Smooth muscle cell (in vitro differentiated cells): ENCODE measurements at regions not wholly inside any gene's neighbourhood (a gene's known extent, or its start where the extent isn't known, plus 50 kb on each side); places are given as distances from the start of the nearest gene placed in this dataset.

Experiments used
- DNase-seq: peaks from one replicate; lab custom pipeline; 2025; ENCODE audit not compliant: unreplicated experiment; lab: John Stamatoyannopoulos, UW
- H2AFZ ChIP-seq: fragments of 200-600 bp; sonication (generic); 2 replicates; pipeline ENCODE4 v1.6.0; 2016; ENCODE audit warnings: antibody characterized with exemption, low read depth, mild to moderate bottlenecking
- H3F3A ChIP-seq: fragments of 200-600 bp; sonication (generic); 2 replicates; pipeline ENCODE4 v1.6.0; 2017; ENCODE audit warnings: antibody characterized with exemption, low read depth
- H3K27ac ChIP-seq: fragments of 200-600 bp; sonication (generic); 2 replicates; pipeline ENCODE4 v1.5.1; 2016; ENCODE audit warnings: low read depth, mild to moderate bottlenecking
- H3K27me3 ChIP-seq: fragments of 200-600 bp; sonication (generic); 2 replicates; pipeline ENCODE4 v1.6.1; 2016; ENCODE audit warnings: low read depth, mild to moderate bottlenecking
- H3K36me3 ChIP-seq: fragments of 200-600 bp; sonication (generic); 2 replicates; pipeline ENCODE4 v1.5.1; 2016; ENCODE audit warnings: low read depth
- H3K4me1 ChIP-seq: fragments of 200-600 bp; sonication (generic); 2 replicates; pipeline ENCODE4 v1.5.1; 2016; ENCODE audit warnings: low read depth
- H3K4me2 ChIP-seq: fragments of 200-600 bp; sonication (generic); 2 replicates; pipeline ENCODE4 v1.6.0; 2016; ENCODE audit warnings: mild to moderate bottlenecking
- H3K4me3 ChIP-seq: fragments of 200-600 bp; sonication (generic); 2 replicates; pipeline ENCODE4 v1.5.1; 2016; ENCODE audit warnings: mild to moderate bottlenecking
- H3K79me2 ChIP-seq: fragments of 200-600 bp; sonication (generic); 2 replicates; pipeline ENCODE4 v1.6.0; 2016; ENCODE audit warnings: low read depth, mild to moderate bottlenecking
- H3K9ac ChIP-seq: fragments of 200-600 bp; sonication (generic); 2 replicates; pipeline ENCODE4 v1.6.0; 2016; ENCODE audit warnings: low read depth
- H3K9me3 ChIP-seq: fragments of 200-600 bp; sonication (generic); replicated peaks from 2 replicates; pipeline ENCODE4 v1.5.1; 2016; ENCODE audit warnings: low read depth
- H4K20me1 ChIP-seq: fragments of 200-600 bp; sonication (generic); 2 replicates; pipeline ENCODE4 v1.6.0; 2016; ENCODE audit warnings: low read depth
- CTCF ChIP-seq: fragments of 200-600 bp; sonication (generic); IDR thresholded peaks from 2 replicates; pipeline ENCODE4 v1.5.1; 2017; ENCODE audit warnings: borderline replicate concordance, mild to moderate bottlenecking, antibody characterized with exemption; ENCODE audit not compliant: insufficient read depth, poor library complexity, severe bottlenecking
- WGBS: methylation state at CpG from one replicate; pipeline ENCODE4 v1.1.7; 2016; ENCODE audit warnings: low lambda C conversion rate; 5-methylcytosine and 5-hydroxymethylcytosine counted together

GRCh38 chr1:201692555-201693394, 136.2 kb upstream of the IPO9 start:
- no peaks in the 10 kb centered on the region for H3K36me3 ChIP-seq
- peaks cover 8% of the 10 kb centered on the region for H3F3A ChIP-seq
- H3K27ac ChIP-seq: peak overlapping the region; percentile 35
- TF ChIP-seq CTCF: no peak
- no peak for DNase-seq
- peaks cover 38% of the 10 kb centered on the region for H3K4me1 ChIP-seq
- no peak overlapping the region for H2AFZ ChIP-seq
- H3K4me3 ChIP-seq: no peak overlapping the region
- peaks cover 85% of the 10 kb centered on the region for H3K79me2 ChIP-seq
- H3K27me3 ChIP-seq: no peaks in the 10 kb centered on the region
- H3K9ac ChIP-seq: no peak overlapping the region
- H4K20me1 ChIP-seq: peaks cover 94% of the 10 kb centered on the region
- H3K9me3 ChIP-seq: no peaks in the 10 kb centered on the region
- H3K4me2 ChIP-seq: no peak overlapping the region
- WGBS: 92% methylated on average over 3 of the region's 3 CpGs

- H3K36me3 ChIP-seq: no peaks in the 10 kb centered on the region
- peaks cover 8% of the 10 kb centered on the region for H3F3A ChIP-seq
- peaks cover 84% of the 10 kb centered on the region for H3K79me2 ChIP-seq
- TF ChIP-seq CTCF: no peak
- H2AFZ ChIP-seq: no peak overlapping the region
- H3K9ac ChIP-seq: no peak overlapping the region
- 71% methylated on average over 8 of the region's 8 CpGs for WGBS
- no peaks in the 10 kb centered on the region for H3K27me3 ChIP-seq
- no peak overlapping the region for H3K4me2 ChIP-seq
- peaks cover 88% of the 10 kb centered on the region for H4K20me1 ChIP-seq
- H3K4me3 ChIP-seq: no peak overlapping the region
- no peak for DNase-seq
- H3K9me3 ChIP-seq: no peaks in the 10 kb centered on the region
- H3K27ac ChIP-seq: peak overlapping the region; percentile 88
- peaks cover 38% of the 10 kb centered on the region for H3K4me1 ChIP-seq
These were observed 134.9 kb upstream of the IPO9 start for GRCh38 chr1:201693890-201694607.

- Histone ChIP-seq H3K36me3 (no peaks in the 10 kb centered on the region), H3K9ac (peak overlapping the region; percentile 28), H3K79me2 (peaks cover 76% of the 10 kb centered on the region), H3K4me2 (peak overlapping the region; percentile 45), H3K4me3 (no peak overlapping the region), H3K27ac (peak overlapping the region; percentile 88), H3K4me1 (peaks cover 38% of the 10 kb centered on the region), H3K27me3 (no peaks in the 10 kb centered on the region), H2AFZ (no peak overlapping the region), H4K20me1 (peaks cover 81% of the 10 kb centered on the region), H3K9me3 (no peaks in the 10 kb centered on the region), H3F3A (peaks cover 8% of the 10 kb centered on the region)
- no peak for TF ChIP-seq CTCF
- DNase-seq: no peak
- WGBS: 75% methylated on average over 12 of the region's 12 CpGs
These were observed 134.2 kb upstream of the IPO9 start for GRCh38 chr1:201694608-201695335.
